ENCODE measurements at regions not wholly inside any gene's neighbourhood (a gene's known extent, or its start where the extent isn't known, plus 50 kb on each side); places are given as distances from the start of the nearest gene placed in this dataset.

GRCh38 chr2:111692311-111692710 lies 191.7 kb downstream of the ANAPC1 start:
- TF ChIP-seq POLR2AphosphoS5 (IDR thresholded peaks at IDR 0.05; ENCODE audit: low read depth): no peak
- no peak for TF ChIP-seq SPI1 (IDR thresholded peaks at IDR 0.05; ENCODE audit: borderline replicate concordance, low read depth)
- no peak for TF ChIP-seq GABPA (IDR thresholded peaks at IDR 0.05; ENCODE audit: low read depth)
- no peak for TF ChIP-seq CTCF (IDR thresholded peaks at IDR 0.05; ENCODE audit: insufficient read depth, low read length)
- no peak for TF ChIP-seq REST (IDR thresholded peaks at IDR 0.05; ENCODE audit: insufficient replicate concordance, low read depth)
- no peak for DNase-seq (ENCODE audit: low read depth in 1 of 2, low spot score in 1 of 2)
- H3K4me3 ChIP-seq (replicated peaks; ENCODE audit: insufficient read depth, low read length): no peak overlapping the region
- no peaks in the 10 kb centered on the region for H3K27me3 ChIP-seq (ENCODE audit: insufficient read depth, poor library complexity, severe bottlenecking)
- no peak overlapping the region for H3K27ac ChIP-seq (replicated peaks)

- no peaks in the 10 kb centered on the region for H3K27me3 ChIP-seq (ENCODE audit: insufficient read depth, poor library complexity, severe bottlenecking)
- H3K4me3 ChIP-seq (replicated peaks; ENCODE audit: insufficient read depth, low read length): no peak overlapping the region
- H3K27ac ChIP-seq (replicated peaks): no peak overlapping the region
- DNase-seq (ENCODE audit: low read depth in 1 of 2, low spot score in 1 of 2): no peak
- TF ChIP-seq GABPA (IDR thresholded peaks at IDR 0.05; ENCODE audit: low read depth) (no peak), CTCF (IDR thresholded peaks at IDR 0.05; ENCODE audit: insufficient read depth, low read length) (no peak), REST (IDR thresholded peaks at IDR 0.05; ENCODE audit: insufficient replicate concordance, low read depth) (no peak), SPI1 (IDR thresholded peaks at IDR 0.05; ENCODE audit: borderline replicate concordance, low read depth) (no peak), POLR2AphosphoS5 (IDR thresholded peaks at IDR 0.05; ENCODE audit: low read depth) (no peak)
These were observed 189.3 kb downstream of the ANAPC1 start for GRCh38 chr2:111694700-111695101.

- H3K27ac ChIP-seq (replicated peaks): no peak overlapping the region
- DNase-seq (ENCODE audit: low read depth in 1 of 2, low spot score in 1 of 2): no peak
- no peak for TF ChIP-seq SPI1 (IDR thresholded peaks at IDR 0.05; ENCODE audit: borderline replicate concordance, low read depth)
- no peak for TF ChIP-seq REST (IDR thresholded peaks at IDR 0.05; ENCODE audit: insufficient replicate concordance, low read depth)
- TF ChIP-seq CTCF (IDR thresholded peaks at IDR 0.05; ENCODE audit: insufficient read depth, low read length): no peak
- H3K4me3 ChIP-seq (replicated peaks; ENCODE audit: insufficient read depth, low read length): no peak overlapping the region
- H3K27me3 ChIP-seq (ENCODE audit: insufficient read depth, poor library complexity, severe bottlenecking): no peaks in the 10 kb centered on the region
These were observed 188.5 kb downstream of the ANAPC1 start for GRCh38 chr2:111695441-111696007.
